ENCODE measurements at regions not wholly inside any gene's neighbourhood (a gene's known extent, or its start where the extent isn't known, plus 50 kb on each side); places are given as distances from the start of the nearest gene placed in this dataset.

DNA sequence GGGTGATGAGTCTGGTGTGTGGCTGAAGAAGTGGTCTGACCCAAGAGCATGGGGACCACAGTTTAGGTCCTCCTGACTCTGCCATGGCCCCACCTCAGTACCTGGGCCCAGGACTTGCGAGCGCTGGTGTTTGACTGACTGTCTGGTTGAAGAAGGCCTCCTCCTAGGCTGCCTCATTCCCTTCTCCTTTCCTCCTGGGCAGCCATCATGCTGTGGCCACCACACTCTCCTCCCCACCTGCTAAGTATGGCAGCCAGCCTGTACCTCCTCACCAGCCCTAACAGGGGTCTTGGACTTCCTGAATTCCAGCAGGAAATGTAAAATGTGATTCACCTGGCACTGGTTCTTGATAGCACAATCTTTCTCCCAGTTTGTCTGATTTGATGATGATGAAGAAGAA, 156.8 kb upstream of the GPR26 start:
- TF ChIP-seq ZFX (IDR thresholded peaks at IDR 0.05; ENCODE audit: borderline replicate concordance) (no peak), CTCF (IDR thresholded peaks at IDR 0.05) (no peak)
- no peak overlapping the region for H3K27ac ChIP-seq

DNA sequence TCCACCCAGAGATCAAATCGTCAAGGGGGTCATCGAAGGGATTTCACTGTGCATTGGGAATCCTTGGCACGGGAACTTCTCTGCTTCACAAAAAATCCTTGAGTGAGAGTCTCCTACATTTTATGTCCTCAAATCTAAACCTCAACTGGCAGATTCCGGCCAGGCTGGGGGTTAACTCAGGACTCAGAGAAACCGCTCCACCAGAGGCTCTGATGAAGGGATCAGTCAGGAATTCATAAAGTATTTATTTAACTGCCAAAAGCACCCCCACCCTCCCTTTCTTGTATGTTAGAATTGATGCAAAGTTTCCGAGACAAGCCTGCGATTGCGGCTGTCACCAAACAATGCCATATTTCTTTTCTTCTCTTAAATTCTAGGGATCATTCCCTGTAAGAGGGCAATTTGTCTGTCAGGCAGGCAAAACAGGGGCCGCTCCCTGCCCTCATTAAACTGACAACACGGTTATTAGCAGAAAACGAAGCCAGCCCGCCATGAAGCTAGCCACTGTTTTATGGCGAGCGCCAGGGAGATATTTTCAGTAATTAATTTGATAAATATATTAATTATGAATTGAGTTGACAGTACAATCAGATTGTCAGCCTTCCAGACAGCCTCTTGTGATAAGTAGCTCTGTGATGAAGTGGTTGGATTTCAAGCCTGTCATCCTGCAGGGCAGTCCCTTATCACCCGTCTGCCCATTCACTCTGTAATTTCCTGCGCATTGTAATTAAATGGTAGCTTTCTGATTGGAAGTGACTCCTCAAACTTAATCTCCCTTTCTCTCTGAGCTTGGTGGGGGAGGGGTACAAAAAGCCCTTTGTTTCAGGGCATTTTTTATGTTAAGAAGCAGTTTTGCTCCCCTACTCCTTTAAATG, 153.0 kb upstream of the GPR26 start:
- no peak overlapping the region for H3K27ac ChIP-seq
- TF ChIP-seq CTCF (IDR thresholded peaks at IDR 0.05) = no peak
- no peak for TF ChIP-seq ZFX (IDR thresholded peaks at IDR 0.05; ENCODE audit: borderline replicate concordance)

DNA sequence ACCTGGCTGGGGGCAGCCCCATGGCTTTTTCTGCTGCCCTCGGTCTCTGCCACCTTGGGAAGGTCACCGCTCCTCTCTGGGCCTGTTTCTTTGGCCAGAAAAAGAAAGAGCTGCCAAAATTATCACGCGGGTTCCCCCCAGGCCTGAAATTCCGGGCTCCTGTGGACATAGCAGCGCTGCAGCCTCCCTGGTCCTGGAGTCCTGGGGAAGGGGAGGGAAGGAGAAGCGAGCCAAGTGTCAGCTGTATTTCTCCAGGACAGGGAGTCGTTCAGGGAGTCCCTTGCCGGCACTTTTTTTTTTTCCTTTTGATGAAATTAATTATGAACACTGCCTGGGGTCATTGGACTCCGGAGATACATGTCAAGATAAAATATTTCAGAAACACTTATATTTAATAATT, 152.3 kb upstream of the GPR26 start:
- TF ChIP-seq CTCF (IDR thresholded peaks at IDR 0.05) = no peak
- H3K27ac ChIP-seq = no peak overlapping the region

DNA sequence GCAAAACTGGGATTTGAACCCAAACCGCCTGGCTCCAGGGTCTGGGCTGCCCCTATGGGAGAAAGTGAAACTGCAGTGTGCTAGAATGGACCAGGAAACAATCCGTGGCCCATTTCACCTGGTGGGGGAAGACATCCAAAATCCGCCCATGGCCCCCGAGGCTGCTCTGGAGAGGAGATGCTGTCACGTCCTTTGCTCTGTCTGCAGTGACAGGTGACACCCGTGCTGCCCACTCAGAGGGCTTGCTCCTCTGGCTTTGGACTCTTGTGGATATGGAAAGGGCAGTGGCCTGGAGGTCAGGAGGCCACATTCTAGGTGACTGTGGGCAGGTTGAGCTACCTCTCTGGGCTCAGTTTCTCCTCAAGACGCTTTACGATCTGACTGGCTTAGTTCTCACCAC, 151.2 kb upstream of the GPR26 start:
- no peak overlapping the region for H3K27ac ChIP-seq
- TF ChIP-seq CTCF (IDR thresholded peaks at IDR 0.05) (no peak), ZFX (IDR thresholded peaks at IDR 0.05; ENCODE audit: borderline replicate concordance) (no peak)

DNA sequence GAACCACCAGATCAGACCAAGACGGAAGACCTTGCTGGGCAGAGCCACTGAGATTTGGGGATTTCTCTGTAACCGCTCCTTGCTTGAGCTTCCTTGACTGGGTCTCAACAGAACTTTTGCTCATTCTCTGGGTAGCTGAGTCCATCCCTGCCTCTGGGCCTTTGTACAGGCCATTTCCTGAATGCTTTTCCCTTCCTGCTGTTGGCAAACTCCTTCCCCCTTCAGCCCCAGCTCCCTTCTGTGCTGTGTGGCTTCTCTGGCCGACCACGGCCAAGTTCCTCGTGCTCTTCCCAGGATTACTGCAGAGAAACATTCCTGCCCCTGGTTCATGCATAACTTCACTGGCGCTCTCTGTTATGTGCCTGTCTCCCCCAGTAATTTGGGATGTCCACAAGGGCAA, 150.5 kb upstream of the GPR26 start:
- TF ChIP-seq ZFX (IDR thresholded peaks at IDR 0.05; ENCODE audit: borderline replicate concordance) = no peak
- TF ChIP-seq CTCF (IDR thresholded peaks at IDR 0.05) = no peak
- H3K27ac ChIP-seq = no peak overlapping the region

DNA sequence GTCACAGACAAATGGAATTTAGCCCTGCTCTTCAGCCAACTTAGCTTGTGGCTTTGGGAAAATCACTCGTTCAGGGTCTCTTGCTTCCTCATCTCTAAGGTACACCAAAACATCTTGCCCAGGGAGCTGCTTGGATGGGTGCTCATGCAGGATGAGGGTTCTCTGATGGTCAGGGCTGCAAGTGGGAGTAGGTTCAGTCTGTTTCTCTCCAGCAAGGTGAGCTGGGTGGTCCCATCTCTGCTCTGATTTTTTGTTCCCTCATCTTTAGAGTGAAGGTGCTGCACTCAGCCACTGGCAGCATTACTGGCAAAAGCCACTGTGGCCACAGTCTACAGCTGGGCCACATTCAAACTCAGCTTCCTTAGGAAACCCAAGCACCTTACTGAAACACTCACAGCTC, 149.9 kb upstream of the GPR26 start:
- no peak overlapping the region for H3K27ac ChIP-seq
- TF ChIP-seq ZFX (IDR thresholded peaks at IDR 0.05; ENCODE audit: borderline replicate concordance) = no peak
- no peak for TF ChIP-seq CTCF (IDR thresholded peaks at IDR 0.05)

DNA sequence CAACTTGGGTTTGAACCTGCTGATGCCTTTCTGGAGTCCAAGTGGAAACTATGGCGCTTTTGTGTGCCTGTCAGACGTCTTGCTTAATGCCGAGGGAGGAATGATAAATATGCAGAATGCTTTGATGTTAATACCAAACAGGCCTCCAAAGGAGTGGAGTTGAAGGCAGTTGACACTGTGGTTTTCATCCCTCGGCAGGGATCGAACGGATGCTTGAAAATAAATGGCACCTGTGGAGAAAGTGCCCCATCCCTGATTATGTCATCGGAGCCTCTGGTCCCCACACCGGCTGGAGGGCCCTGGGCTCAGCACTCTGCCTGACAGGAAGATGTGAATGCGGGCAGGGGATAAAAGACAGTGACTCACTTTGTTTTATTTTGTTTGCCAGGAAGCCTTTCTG, 148.7 kb upstream of the GPR26 start:
- H3K27ac ChIP-seq = no peak overlapping the region
- TF ChIP-seq ZFX (IDR thresholded peaks at IDR 0.05; ENCODE audit: borderline replicate concordance) (no peak), CTCF (IDR thresholded peaks at IDR 0.05) (no peak)
